Keratinocyte (primary cell): ENCODE measurements at regions not wholly inside any gene's neighbourhood (a gene's known extent, or its start where the extent isn't known, plus 50 kb on each side); places are given as distances from the start of the nearest gene placed in this dataset.

Experiments used
- DNase-seq: peaks from one replicate; pipeline ENCODE4 v3.0.0-alpha.2; 2011; ENCODE audit warnings: low read depth, missing footprints, low spot score
- FAIRE-seq: peaks from 2 replicates; lab custom pipeline; 2011; peaks lifted over from hg19 to GRCh38; lab: Jason Lieb, UNC
- H2AFZ ChIP-seq: 2 replicates; pipeline ENCODE4 v1.6.0; 2012; ENCODE audit warnings: low read length, control low read depth, inconsistent platforms; ENCODE audit not compliant: control insufficient read depth
- H3K27ac ChIP-seq: 2 replicates; pipeline ENCODE4 v1.5.1; 2011; ENCODE audit warnings: low read length; ENCODE audit not compliant: control insufficient read depth, insufficient read depth
- H3K27me3 ChIP-seq: 3 replicates; pipeline ENCODE4 v1.6.0; 2011; ENCODE audit warnings: low read length; ENCODE audit not compliant: control insufficient read depth, insufficient read depth; ENCODE audit errors: extremely low read depth
- H3K36me3 ChIP-seq, 2 experiments: 2 replicates in 1 of 2; 3 replicates in 1 of 2; pipeline ENCODE4 v1.5.1; 2011; ENCODE audit warnings: low read length in 2 of 2, mild to moderate bottlenecking in 1 of 2; ENCODE audit not compliant: control insufficient read depth in 2 of 2, insufficient read depth in 2 of 2; ENCODE audit errors: extremely low read depth in 1 of 2
- H3K4me1 ChIP-seq: 3 replicates; pipeline ENCODE4 v1.5.1; 2011; ENCODE audit warnings: low read length; ENCODE audit not compliant: control insufficient read depth, insufficient read depth; ENCODE audit errors: extremely low read depth
- H3K4me2 ChIP-seq: 3 replicates; pipeline ENCODE4 v1.6.0; 2011; ENCODE audit warnings: low read depth, low read length; ENCODE audit not compliant: control insufficient read depth, insufficient read depth; ENCODE audit errors: extremely low read depth
- H3K4me3 ChIP-seq, 3 experiments: fragments of 200-600 bp in 1 of 3; sonication (generic) in 1 of 3; 2 replicates in 2 of 3; 3 replicates in 1 of 3; pipeline ENCODE4 v1.5.1; 2011 to 2016; ENCODE audit warnings: low read length in 3 of 3, mild to moderate bottlenecking in 3 of 3, control low read depth in 2 of 3, inconsistent platforms in 1 of 3, low read depth in 1 of 3, mixed read lengths in 1 of 3, mixed run types in 1 of 3, moderate library complexity in 1 of 3; ENCODE audit not compliant: control insufficient read depth in 2 of 3, insufficient read depth in 2 of 3; ENCODE audit errors: extremely low read depth in 1 of 3
- H3K79me2 ChIP-seq: 2 replicates; pipeline ENCODE4 v1.6.0; 2012; ENCODE audit warnings: low read length; ENCODE audit not compliant: control insufficient read depth, insufficient read depth
- H3K9ac ChIP-seq: 3 replicates; pipeline ENCODE4 v1.6.0; 2011; ENCODE audit warnings: low read length; ENCODE audit not compliant: control insufficient read depth, insufficient read depth; ENCODE audit errors: extremely low read depth
- H3K9me1 ChIP-seq: 3 replicates; pipeline ENCODE4 v1.6.0; 2011; ENCODE audit warnings: low read length; ENCODE audit not compliant: control insufficient read depth, insufficient read depth; ENCODE audit errors: extremely low read depth
- H3K9me3 ChIP-seq: 2 replicates; pipeline ENCODE4 v1.5.1; 2012; ENCODE audit warnings: low read depth, low read length; ENCODE audit not compliant: control insufficient read depth
- H4K20me1 ChIP-seq: 3 replicates; pipeline ENCODE4 v1.6.0; 2011; ENCODE audit warnings: low read length; ENCODE audit not compliant: control insufficient read depth, insufficient read depth; ENCODE audit errors: extremely low read depth
- CTCF ChIP-seq, 3 experiments: IDR thresholded peaks in 1 of 3; conservative IDR thresholded peaks in 1 of 3; optimal IDR thresholded peaks in 1 of 3; 2 replicates in 2 of 3; 3 replicates in 1 of 3; pipeline versions ENCODE3 to v1.5.1; 2011; ENCODE audit warnings: low read length in 3 of 3, mild to moderate bottlenecking in 3 of 3, moderate library complexity in 2 of 3, control low read depth in 1 of 3, inconsistent platforms in 1 of 3; ENCODE audit not compliant: insufficient read depth in 2 of 3; ENCODE audit errors: extremely low read depth in 1 of 3
- EZH2 ChIP-seq: IDR thresholded peaks from one replicate; pipeline ENCODE4 v1.6.1; 2012; ENCODE audit warnings: inconsistent platforms, mild to moderate bottlenecking, low read length, moderate library complexity
- dilution Hi-C: fragments of 300-500 bp; cut with MboI; formaldehyde crosslinking; loops from one replicate; pipeline ENCODE4 v1.7.0; 2020; ENCODE audit warnings: low sequenced_read_pairs; ENCODE audit not compliant: extremely low pct_ligation_motif_present

- H3K9me1 ChIP-seq: no peaks in the 10 kb centered on the region
- dilution Hi-C loops: no loop called here
- no peak overlapping the region for H3K4me2 ChIP-seq
- no peaks in the 10 kb centered on the region for H3K4me1 ChIP-seq
- H4K20me1 ChIP-seq: no peaks in the 10 kb centered on the region
- H3K79me2 ChIP-seq: no peaks in the 10 kb centered on the region
- no peaks in the 10 kb centered on the region for H3K9me3 ChIP-seq
- no peak for TF ChIP-seq EZH2
- TF ChIP-seq CTCF (optimal IDR thresholded peaks at IDR 0.05 in 1 of 3, IDR thresholded peaks at IDR 0.05 in 1 of 3, conservative IDR thresholded peaks at IDR 0.05 in 1 of 3; ENCODE audit: extremely low read depth in 1 of 3, insufficient read depth in 2 of 3, low read length in 3 of 3): no peak
- H3K27me3 ChIP-seq: no peaks in the 10 kb centered on the region
- no peak overlapping the region for H3K9ac ChIP-seq
- no peaks in the 10 kb centered on the region for H3K36me3 ChIP-seq
- no peak overlapping the region for H3K4me3 ChIP-seq
- H3K27ac ChIP-seq: no peak overlapping the region
- no peak for FAIRE-seq
- H2AFZ ChIP-seq: no peak overlapping the region
- DNase-seq: no peak
Observed at GRCh38 chr2:230593765-230594164, 118.9 kb upstream of the CAB39 start.

- Histone ChIP-seq H3K36me3 (no peaks in the 10 kb centered on the region), H3K9me3 (no peaks in the 10 kb centered on the region), H3K79me2 (no peaks in the 10 kb centered on the region), H3K9me1 (no peaks in the 10 kb centered on the region), H3K27ac (no peak overlapping the region), H3K4me1 (no peaks in the 10 kb centered on the region), H4K20me1 (no peaks in the 10 kb centered on the region), H3K27me3 (no peaks in the 10 kb centered on the region), H3K4me3 (no peak overlapping the region), H2AFZ (no peak overlapping the region), H3K9ac (no peak overlapping the region), H3K4me2 (no peak overlapping the region)
- TF ChIP-seq EZH2 (no peak), CTCF (optimal IDR thresholded peaks at IDR 0.05 in 1 of 3, IDR thresholded peaks at IDR 0.05 in 1 of 3, conservative IDR thresholded peaks at IDR 0.05 in 1 of 3; ENCODE audit: extremely low read depth in 1 of 3, insufficient read depth in 2 of 3, low read length in 3 of 3) (no peak)
- DNase-seq (no peak), FAIRE-seq (no peak)
- dilution Hi-C loops: no loop called here
Observed at GRCh38 chr2:230594286-230594840, 118.3 kb upstream of the CAB39 start.
